ENCODE measurements at regions not wholly inside any gene's neighbourhood (a gene's known extent, or its start where the extent isn't known, plus 50 kb on each side); places are given as distances from the start of the nearest gene placed in this dataset.

DNA sequence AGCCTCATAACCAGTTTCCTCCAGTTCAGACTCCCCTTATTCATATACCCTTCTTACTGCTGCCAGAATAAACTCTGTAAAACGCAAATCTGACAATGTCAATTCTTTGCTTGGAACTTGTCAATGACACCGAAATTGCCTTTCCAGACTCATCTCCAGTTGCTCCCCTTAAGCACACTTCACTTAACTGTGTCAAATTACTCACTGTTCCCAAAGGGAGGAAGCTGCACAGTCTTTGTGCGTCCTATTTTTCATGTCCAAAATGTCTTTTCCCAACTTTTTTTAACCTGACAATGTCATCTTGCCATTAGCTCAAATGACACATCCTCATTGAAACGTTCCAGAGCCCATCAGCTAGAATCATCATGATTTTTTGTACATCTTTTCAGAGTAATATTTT, 867.3 kb downstream of the RPA4 start:
- intact Hi-C loops (cut with DNase I): no loop called here
- Histone ChIP-seq H3K4me1 (no peaks in the 10 kb centered on the region), H3K9me3 (no peaks in the 10 kb centered on the region), H3K27ac (replicated peaks in 1 of 4) (no peak overlapping the region), H3K27me3 (peaks cover 0 to 4% (median 0%) of the 10 kb centered on the region in 4 donors), H3K4me3 (no peak overlapping the region), H3K36me3 (no peaks in the 10 kb centered on the region)
- WGBS: 63% methylated on average over 4 of the region's 4 CpGs
- TF ChIP-seq POLR2AphosphoS5 (IDR thresholded peaks at IDR 0.05) (no peak), EP300 (IDR thresholded peaks at IDR 0.05) (no peak), POLR2A (IDR thresholded peaks at IDR 0.05; ENCODE audit: low read depth) (no peak)
- TF ChIP-seq, protein P1, sequence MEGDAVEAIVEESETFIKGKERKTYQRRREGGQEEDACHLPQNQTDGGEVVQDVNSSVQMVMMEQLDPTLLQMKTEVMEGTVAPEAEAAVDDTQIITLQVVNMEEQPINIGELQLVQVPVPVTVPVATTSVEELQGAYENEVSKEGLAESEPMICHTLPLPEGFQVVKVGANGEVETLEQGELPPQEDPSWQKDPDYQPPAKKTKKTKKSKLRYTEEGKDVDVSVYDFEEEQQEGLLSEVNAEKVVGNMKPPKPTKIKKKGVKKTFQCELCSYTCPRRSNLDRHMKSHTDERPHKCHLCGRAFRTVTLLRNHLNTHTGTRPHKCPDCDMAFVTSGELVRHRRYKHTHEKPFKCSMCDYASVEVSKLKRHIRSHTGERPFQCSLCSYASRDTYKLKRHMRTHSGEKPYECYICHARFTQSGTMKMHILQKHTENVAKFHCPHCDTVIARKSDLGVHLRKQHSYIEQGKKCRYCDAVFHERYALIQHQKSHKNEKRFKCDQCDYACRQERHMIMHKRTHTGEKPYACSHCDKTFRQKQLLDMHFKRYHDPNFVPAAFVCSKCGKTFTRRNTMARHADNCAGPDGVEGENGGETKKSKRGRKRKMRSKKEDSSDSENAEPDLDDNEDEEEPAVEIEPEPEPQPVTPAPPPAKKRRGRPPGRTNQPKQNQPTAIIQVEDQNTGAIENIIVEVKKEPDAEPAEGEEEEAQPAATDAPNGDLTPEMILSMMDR (IDR thresholded peaks at IDR 0.05): no peak
- no peak for DNase-seq (ENCODE audit: extremely low spot score)

DNA sequence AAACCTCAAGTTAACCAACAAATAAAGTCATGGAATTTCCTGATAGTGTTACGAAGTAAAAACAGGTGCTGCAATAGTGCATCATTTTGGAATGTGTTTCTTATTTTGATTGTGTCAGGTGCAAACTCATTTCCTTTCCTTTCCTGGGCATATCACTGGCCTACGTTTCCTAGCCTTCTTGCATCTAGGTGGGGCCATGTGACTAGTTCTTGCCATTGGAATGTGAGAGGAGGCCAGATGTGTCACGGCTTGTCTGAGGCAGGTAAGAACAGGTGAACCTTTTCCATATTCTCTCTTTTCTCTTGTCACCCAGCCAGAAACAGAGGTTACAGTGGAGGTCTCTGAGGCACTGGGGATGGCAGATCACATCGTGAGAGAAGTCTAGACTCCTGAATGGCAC, 868.0 kb downstream of the RPA4 start:
- Histone ChIP-seq H3K4me1 (no peaks in the 10 kb centered on the region), H3K27ac (replicated peaks in 1 of 4) (no peak overlapping the region), H3K36me3 (no peaks in the 10 kb centered on the region), H3K9me3 (no peaks in the 10 kb centered on the region), H3K27me3 (peaks cover 0 to 4% (median 0%) of the 10 kb centered on the region in 4 donors), H3K4me3 (no peak overlapping the region)
- no peak for DNase-seq (ENCODE audit: extremely low spot score)
- 74% methylated on average over 4 of the region's 4 CpGs for WGBS
- no peak for TF ChIP-seq POLR2AphosphoS5 (IDR thresholded peaks at IDR 0.05)
- TF ChIP-seq, protein P1 (IDR thresholded peaks at IDR 0.05): no peak
- TF ChIP-seq POLR2A (IDR thresholded peaks at IDR 0.05; ENCODE audit: low read depth): no peak
- TF ChIP-seq EP300 (IDR thresholded peaks at IDR 0.05): no peak
- intact Hi-C loops (cut with DNase I): no loop called here

- Histone ChIP-seq H3K4me1 (no peaks in the 10 kb centered on the region), H3K27me3 (no peaks in the 10 kb centered on the region), H3K27ac (replicated peaks in 1 of 4) (no peak overlapping the region), H3K4me3 (no peak overlapping the region), H3K9me3 (no peaks in the 10 kb centered on the region), H3K36me3 (no peaks in the 10 kb centered on the region)
- no peak for DNase-seq (ENCODE audit: extremely low spot score)
- WGBS: 85% methylated on average over 5 of the region's 5 CpGs
- TF ChIP-seq EP300 (IDR thresholded peaks at IDR 0.05) (no peak), POLR2A (IDR thresholded peaks at IDR 0.05; ENCODE audit: low read depth) (no peak)
- intact Hi-C loops (cut with DNase I): no loop called here
Measured at GRCh38 chrX:97756879-97757278, 873.2 kb downstream of the RPA4 start.

- TF ChIP-seq EP300 (IDR thresholded peaks at IDR 0.05) (no peak), POLR2AphosphoS5 (IDR thresholded peaks at IDR 0.05) (no peak), POLR2A (IDR thresholded peaks at IDR 0.05; ENCODE audit: low read depth) (no peak)
- TF ChIP-seq, protein P1 (IDR thresholded peaks at IDR 0.05): no peak
- Histone ChIP-seq H3K9me3 (no peaks in the 10 kb centered on the region), H3K36me3 (no peaks in the 10 kb centered on the region), H3K4me3 (no peak overlapping the region), H3K27ac (replicated peaks in 1 of 4) (no peak overlapping the region), H3K27me3 (no peaks in the 10 kb centered on the region), H3K4me1 (no peaks in the 10 kb centered on the region)
- DNase-seq (ENCODE audit: extremely low spot score): no peak
- intact Hi-C loops (cut with DNase I): no loop called here
Measured at GRCh38 chrX:97763391-97763790, 879.7 kb downstream of the RPA4 start.

DNA sequence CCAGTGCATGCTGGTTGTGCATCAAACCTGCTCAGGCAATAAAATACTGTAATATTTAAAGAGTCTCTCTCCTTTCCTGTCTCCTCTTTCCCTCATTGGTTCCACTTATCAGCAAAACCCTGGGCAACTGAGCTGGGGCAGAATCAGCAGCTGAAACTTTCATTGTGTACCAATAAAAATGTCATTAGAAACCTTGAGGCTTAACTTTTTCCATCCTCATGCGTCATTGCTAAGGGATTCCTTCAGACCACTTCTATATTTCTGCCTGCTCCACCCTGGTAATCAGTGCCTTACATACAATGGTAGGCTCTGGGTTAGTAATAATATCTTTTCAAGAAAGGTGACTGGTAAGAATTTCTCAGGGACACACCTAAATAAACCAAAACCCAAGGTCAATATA, 880.3 kb downstream of the RPA4 start:
- no peaks in the 10 kb centered on the region for H3K36me3 ChIP-seq
- H3K27me3 ChIP-seq: no peaks in the 10 kb centered on the region
- intact Hi-C loops (cut with DNase I): no loop called here
- TF ChIP-seq EP300 (IDR thresholded peaks at IDR 0.05): no peak
- TF ChIP-seq, protein P1 (IDR thresholded peaks at IDR 0.05): no peak
- TF ChIP-seq POLR2A (IDR thresholded peaks at IDR 0.05; ENCODE audit: low read depth): no peak
- TF ChIP-seq POLR2AphosphoS5 (IDR thresholded peaks at IDR 0.05): no peak
- no peaks in the 10 kb centered on the region for H3K9me3 ChIP-seq
- no peak overlapping the region for H3K4me3 ChIP-seq
- WGBS: 0% methylated on average over 1 of the region's 1 CpG
- H3K4me1 ChIP-seq: no peaks in the 10 kb centered on the region
- no peak overlapping the region for H3K27ac ChIP-seq (replicated peaks in 1 of 4)
- no peak for DNase-seq (ENCODE audit: extremely low spot score)

Measured in esophagus muscularis mucosa (tissue), 4 donors.